Lower leg skin (tissue), 4 donors: ENCODE measurements at regions not wholly inside any gene's neighbourhood (a gene's known extent, or its start where the extent isn't known, plus 50 kb on each side); places are given as distances from the start of the nearest gene placed in this dataset.

Experiments used
- DNase-seq, 2 donors: peaks; one replicate each; pipeline ENCODE4 v3.0.0-alpha.2; 2019; ENCODE audit warnings: low spot score in 2 of 2
- H3K4me3 ChIP-seq: fragments of 200-600 bp; sonication (generic); 2 replicates; pipeline ENCODE4 v1.5.1; 2017; ENCODE audit warnings: mild to moderate bottlenecking, low read depth; ENCODE audit not compliant: poor library complexity, severe bottlenecking
- CTCF ChIP-seq, 3 donors: fragments of 450-650 bp; IDR thresholded peaks; one replicate each; pipeline ENCODE4 v1.5.1; 2016; ENCODE audit warnings: antibody characterized with exemption in 3 of 3, mild to moderate bottlenecking in 3 of 3, moderate library complexity in 2 of 3
- POLR2A ChIP-seq, 2 donors: fragments of 450-650 bp; IDR thresholded peaks; one replicate each; pipeline ENCODE4 v1.6.1; 2016 to 2017; ENCODE audit warnings: antibody characterized with exemption in 2 of 2, mild to moderate bottlenecking in 1 of 2, moderate library complexity in 1 of 2
- WGBS, 2 donors: methylation state at CpG; one replicate each; pipeline ENCODE4 v1.1.5; 2018; 5-methylcytosine and 5-hydroxymethylcytosine counted together
- intact Hi-C: fragments of 100-400 bp; cut with DNase I; formaldehyde crosslinking; loops from one replicate; pipeline ENCODE4 v1.15.0; 2023; ENCODE audit warnings: low total_unique reads

- TF ChIP-seq CTCF (IDR thresholded peaks at IDR 0.05): no peak
- no peak for TF ChIP-seq POLR2A (IDR thresholded peaks at IDR 0.05)
- no peak for DNase-seq
- no peak overlapping the region for H3K4me3 ChIP-seq
- intact Hi-C loops: no loop called here
- 56 to 90% methylated on average over 1 of the region's 1 CpG for WGBS, 2 donors
These were observed 397.9 kb upstream of the TMPRSS15 start for GRCh38 chr21:18801468-18801867.

GRCh38 chr21:18803624-18804023 is 400.0 kb upstream of the TMPRSS15 start:
- intact Hi-C loops: no loop called here
- TF ChIP-seq POLR2A (IDR thresholded peaks at IDR 0.05) (no peak), CTCF (IDR thresholded peaks at IDR 0.05) (no peak)
- no peak overlapping the region for H3K4me3 ChIP-seq
- no peak for DNase-seq
- WGBS, 2 donors: 75 to 80% methylated on average over 2 of the region's 2 CpGs

GRCh38 chr21:18810136-18810535 is 406.6 kb upstream of the TMPRSS15 start:
- no peak overlapping the region for H3K4me3 ChIP-seq

GRCh38 chr21:18812308-18812707 is 408.7 kb upstream of the TMPRSS15 start:
- WGBS, 2 donors: 85 to 88% methylated on average over 5 of the region's 5 CpGs
- DNase-seq: no peak
- TF ChIP-seq POLR2A (IDR thresholded peaks at IDR 0.05) (no peak), CTCF (IDR thresholded peaks at IDR 0.05) (no peak)
- intact Hi-C loops: no loop called here
- no peak overlapping the region for H3K4me3 ChIP-seq

More at GRCh38 chr21:18810136-18810535, 406.6 kb upstream of the TMPRSS15 start:
- no peak for TF ChIP-seq CTCF (IDR thresholded peaks at IDR 0.05)
- TF ChIP-seq POLR2A (IDR thresholded peaks at IDR 0.05): no peak
- 67 to 68% methylated on average over 3 of the region's 3 CpGs for WGBS, 2 donors
- no peak for DNase-seq
- intact Hi-C loops: no loop called here

- no peak overlapping the region for H3K4me3 ChIP-seq
- 79 to 88% methylated on average over 1 of the region's 1 CpG for WGBS, 2 donors
- TF ChIP-seq CTCF (IDR thresholded peaks at IDR 0.05) (no peak), POLR2A (IDR thresholded peaks at IDR 0.05) (no peak)
- DNase-seq: no peak
- intact Hi-C loops: no loop called here
These were observed 415.9 kb upstream of the TMPRSS15 start for GRCh38 chr21:18819507-18819906.

GRCh38 chr21:18826562-18826961 is 423.0 kb upstream of the TMPRSS15 start:
- no peak for TF ChIP-seq CTCF (IDR thresholded peaks at IDR 0.05)
- TF ChIP-seq POLR2A (IDR thresholded peaks at IDR 0.05): no peak
- H3K4me3 ChIP-seq: no peak overlapping the region
- DNase-seq: no peak
- WGBS, 2 donors: 79 to 82% methylated on average over 4 of the region's 4 CpGs
- intact Hi-C loops: no loop called here
